GM20431 (cell line): ENCODE measurements at regions not wholly inside any gene's neighbourhood (a gene's known extent, or its start where the extent isn't known, plus 50 kb on each side); places are given as distances from the start of the nearest gene placed in this dataset.
"Not testable (repeated sequence)": the region's sequence is repeated elsewhere in the genome, so short reads cannot be mapped to it uniquely, and the experiment has no call there.

ENCODE experiments used
- in situ Hi-C: fragments of 300-500 bp; cut with MseI, MboI; formaldehyde crosslinking; loops from one replicate; pipeline ENCODE4 v1.15.0; 2020; ENCODE audit warnings: low sequenced_read_pairs; ENCODE audit not compliant: unreplicated experiment

DNA sequence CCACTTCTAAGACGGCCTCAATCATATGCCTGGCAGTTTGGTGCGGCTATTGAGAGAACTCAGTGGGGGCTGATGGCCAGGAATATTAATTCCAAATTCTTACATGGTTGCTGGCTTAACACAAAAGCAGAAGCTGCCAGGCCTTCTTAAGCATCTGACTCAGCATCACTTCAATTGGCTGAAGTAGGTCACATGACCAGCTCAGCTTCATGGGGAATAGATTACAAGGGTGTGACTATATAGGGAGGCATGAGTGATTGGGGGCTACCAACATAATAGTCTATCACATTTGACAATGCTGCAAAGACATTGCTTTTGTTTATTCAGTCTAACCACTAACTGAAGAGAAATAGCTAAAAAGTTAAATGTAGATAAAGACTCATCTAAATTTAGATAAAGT lies 101.6 kb upstream of the ANKRD28 start:
- in situ Hi-C loops, result no loop called here

DNA sequence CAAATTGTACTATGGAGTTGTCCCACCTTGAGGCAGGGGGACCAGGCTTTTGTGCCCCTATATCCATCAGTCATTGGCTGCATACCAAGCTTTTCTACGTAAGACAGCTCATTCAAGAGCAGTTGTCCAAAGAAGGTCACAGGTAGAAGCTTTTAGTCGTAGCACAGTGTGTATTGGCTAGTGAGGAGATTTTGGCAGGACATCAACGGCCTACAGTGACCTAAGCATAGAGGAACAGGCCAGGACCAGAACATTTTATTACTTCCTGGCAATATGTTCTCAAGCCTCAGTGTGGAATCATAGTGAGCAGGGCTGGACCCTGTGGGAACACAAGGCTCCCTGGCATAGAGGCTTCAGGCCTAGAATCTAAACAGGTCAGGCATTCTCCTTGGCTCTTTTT lies 105.4 kb upstream of the ANKRD28 start:
- in situ Hi-C loops, result no loop called here

DNA sequence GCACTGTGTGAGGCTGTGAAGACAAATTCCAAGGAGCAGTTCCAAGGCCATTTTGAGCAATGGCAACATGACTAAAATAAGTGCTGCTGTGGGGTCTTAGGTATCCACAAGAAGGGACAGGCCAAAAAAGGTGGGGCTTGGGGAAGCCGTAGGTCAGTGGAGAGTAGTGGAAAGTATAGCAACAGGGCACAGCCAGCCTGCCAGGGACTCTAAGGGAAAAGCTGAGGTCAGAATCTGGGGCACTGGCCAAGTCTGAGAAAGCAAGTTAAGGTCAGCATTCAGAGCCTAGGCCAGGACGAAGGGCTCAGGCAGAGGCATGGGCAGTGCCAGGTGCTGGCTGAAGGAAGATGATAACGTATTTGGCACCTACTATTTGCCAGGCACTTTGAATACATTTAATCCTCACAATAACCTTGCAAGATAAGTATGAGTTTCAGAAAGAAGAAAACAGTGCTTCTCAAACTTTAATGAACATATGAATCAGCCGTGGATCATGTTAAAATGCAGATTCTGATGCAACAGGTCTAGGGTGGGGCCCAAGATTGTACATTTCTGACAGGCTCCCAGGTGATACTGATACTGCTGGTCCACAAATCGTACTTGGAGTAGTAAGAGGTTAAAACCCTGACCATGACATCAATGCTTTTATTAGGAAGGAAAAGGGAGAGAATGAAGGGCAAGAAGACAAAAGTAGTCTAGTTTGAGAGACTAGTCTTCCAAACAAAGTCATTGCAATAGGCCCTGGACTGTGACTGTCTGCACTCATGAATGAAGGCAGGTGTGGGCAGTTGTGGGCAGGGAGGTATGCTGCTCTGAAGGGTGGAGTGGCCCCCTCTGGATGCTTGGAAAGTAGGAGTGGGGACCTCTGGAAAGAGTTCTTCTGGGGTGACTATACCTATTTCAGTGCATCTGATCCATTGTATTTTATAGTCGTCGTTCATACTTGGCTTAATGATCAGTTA lies 106.3 kb upstream of the ANKRD28 start:
- in situ Hi-C loops, result no loop called here

DNA sequence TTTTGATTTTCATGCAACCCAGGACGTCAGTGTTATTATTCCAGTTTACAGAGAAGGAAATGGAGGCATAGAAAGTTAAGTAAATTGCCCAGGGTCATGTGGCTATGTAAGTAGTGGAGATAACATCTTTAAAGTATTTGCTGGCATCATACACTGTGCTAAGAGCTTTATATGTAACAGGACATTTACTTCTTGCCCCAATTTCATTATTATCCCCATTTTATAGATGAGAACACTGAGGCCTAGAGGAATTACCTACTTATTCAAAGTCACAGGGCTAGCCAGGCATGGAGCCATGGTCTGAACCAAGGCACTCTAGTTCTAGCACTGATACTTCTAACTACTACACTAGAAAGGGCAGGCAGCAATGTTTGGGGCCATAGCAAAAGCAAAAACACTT lies 107.3 kb upstream of the ANKRD28 start:
- in situ Hi-C loops, result no loop called here

DNA sequence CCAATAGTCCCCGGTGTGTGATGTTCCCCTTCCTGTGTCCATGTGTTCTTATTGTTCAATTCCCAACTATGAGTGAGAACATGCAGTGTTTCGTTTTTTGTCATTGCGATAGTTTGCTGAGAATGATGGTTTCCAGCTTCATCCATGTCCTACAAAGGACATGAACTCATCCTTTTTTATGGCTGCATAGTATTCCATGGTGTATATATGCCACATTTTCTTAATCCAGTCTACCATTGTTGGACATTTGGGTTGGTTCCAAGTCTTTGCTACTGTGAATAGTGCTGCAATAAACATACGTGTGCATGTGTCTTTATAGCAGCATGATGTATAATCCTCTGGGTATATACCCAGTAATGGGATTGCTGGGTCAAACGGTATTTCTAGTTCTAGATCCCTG lies 109.6 kb upstream of the ANKRD28 start:
- in situ Hi-C loops, result not testable (repeated sequence)

DNA sequence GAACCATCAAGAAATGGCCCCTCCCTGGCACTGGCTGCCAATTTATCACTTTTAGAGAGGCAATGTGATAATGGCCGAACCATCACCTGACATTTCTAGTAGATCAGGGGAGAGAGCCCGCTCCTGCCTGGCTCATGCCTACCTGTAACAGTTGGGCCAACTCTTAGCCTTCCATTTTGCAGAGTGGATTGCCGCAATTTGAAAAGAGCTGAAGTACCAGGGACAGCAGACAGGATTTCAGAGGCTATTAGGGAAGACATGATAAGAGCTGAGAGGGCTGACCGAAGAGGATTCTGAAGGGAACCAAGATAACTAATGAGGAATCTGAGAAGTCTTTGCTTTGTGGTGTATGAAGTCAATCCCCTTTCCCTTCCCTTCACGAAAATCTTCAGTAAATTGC lies 121.2 kb upstream of the ANKRD28 start:
- in situ Hi-C loops, result no loop called here

DNA sequence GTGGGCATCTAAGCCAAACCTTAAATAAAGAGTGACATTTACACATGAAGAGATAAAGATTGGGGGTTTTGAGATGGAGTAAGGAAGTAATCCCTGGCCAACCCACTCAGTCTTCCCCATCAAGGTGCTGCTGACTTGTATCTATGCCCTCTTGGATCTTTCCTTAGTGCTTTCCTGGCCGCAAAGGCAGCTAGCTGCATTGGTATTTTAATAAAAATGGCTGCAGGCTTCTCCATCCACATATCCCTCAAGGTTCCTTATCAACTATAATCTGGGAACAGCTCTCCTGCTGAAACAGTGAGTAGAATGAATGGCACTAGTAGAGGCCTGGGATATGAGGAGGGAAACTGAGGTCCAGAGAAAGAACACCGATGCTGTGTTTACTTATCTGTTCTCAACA lies 122.2 kb upstream of the ANKRD28 start:
- in situ Hi-C loops, result no loop called here

DNA sequence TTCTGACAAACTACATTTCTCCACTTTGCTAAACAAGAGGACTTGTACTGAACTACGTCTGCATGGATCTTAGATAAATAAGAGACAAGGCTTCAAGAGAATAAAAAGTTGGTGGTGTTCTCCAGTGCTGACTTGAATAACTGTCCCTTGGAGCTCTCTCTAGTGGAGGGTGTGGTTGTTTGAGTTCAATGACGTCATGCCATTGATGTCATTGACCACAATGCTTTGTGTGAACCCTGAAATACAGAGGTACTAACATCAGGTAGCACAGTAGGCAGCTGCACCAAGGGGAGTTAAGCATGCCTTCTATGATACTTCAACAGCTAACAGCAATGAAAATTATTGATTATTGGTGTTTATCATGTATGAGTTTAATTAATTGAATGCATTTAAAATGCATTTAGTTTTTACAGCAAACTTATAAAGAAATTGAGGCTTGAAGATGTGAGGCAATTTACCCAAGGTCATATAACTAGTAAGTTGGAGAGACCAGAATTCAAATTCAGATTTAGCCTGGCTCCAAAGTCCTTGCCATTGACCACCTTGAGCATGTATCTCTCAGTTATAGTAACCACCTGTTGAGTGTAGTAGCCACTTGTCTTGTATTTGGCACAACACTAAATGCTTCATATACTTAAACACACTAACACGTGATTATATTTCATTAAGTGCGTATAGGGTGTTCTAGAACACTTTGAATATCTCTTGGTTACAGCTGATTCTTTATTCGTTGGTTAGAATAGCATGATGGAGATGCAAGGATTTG lies 126.0 kb upstream of the ANKRD28 start:
- in situ Hi-C loops, result no loop called here

DNA sequence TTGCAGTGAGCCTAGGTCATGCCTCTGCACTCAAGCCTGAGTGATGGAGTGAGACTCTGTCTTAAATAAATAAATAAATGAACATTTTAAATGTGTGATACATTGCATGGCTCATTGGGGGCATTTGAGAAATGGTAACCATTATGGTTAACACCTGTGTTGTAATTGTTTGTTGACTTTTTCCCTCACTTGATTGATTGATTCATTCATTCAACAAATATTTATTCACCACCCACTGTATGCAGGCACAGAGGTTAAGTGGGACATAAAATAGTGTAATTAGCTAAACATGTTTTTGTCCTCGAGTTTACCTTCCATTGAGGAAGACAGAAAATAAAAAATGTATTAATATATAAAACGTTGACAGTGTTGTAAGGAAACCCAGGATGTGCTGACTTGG lies 127.1 kb upstream of the ANKRD28 start:
- in situ Hi-C loops, result no loop called here

DNA sequence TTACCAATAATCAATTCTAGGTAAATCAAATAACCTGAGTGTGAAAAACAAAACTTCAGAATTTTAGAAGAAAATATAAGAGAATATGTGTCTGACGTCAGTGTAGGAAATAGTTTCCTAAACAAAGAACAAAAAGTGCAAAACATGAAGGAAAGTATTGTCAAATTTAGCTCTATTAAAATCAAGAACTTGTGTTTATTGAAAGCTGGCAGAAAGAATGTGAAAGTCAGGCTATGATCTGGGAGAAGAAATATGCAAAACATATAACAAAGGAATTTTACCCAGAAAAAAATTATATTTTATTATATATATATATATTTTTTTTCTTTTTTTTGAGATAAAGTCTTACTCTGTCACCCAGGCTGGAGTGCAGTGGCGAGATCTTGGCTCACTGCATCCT lies 129.1 kb upstream of the ANKRD28 start:
- in situ Hi-C loops, result no loop called here

DNA sequence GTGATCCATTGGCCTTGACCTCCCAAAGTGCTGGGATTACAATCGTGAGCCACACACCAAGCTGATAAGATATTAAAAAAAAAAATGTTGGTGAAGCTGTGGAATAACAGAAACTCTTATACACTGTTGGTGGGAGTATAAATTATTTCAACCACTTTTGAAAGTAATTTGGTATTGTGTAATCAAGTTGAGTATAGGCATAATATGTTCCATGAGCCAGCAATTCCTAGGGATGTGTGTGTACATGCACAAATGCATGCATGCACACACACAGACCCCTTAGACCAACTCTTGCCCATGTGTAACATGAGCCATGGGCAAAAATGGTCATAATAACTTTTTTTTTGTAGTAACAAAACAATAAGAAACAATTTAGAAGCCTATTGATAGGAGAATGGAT lies 130.2 kb upstream of the ANKRD28 start:
- in situ Hi-C loops, result no loop called here

DNA sequence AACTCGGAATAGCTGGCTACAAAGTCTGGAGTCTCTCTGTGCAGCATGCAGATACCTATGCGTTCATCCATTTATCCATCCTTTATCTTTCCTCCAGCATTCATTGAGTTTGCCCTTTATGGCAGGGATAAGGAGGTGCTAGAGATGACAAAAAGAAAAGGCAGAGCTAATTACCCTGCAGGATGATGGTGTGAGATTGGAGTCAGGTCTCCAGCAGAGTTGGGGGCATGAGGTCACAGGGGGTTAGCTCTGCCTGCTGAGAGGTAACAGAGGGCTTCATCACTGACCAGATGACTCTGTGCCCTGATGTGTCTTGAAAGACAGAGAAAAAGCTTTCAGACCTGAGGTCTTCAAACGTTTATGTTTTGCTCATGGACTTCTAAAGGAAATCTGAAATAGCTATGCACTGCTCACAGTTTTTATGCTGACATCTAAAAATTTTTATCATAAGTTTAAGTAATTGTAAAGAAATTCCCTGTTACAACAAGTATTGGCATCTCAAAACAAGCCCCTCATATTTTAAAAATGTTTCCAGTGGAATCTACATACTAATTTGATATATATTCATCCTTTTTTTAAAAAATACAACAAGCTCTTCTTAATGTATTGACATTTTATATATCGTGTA lies 132.3 kb upstream of the ANKRD28 start:
- in situ Hi-C loops, result no loop called here

DNA sequence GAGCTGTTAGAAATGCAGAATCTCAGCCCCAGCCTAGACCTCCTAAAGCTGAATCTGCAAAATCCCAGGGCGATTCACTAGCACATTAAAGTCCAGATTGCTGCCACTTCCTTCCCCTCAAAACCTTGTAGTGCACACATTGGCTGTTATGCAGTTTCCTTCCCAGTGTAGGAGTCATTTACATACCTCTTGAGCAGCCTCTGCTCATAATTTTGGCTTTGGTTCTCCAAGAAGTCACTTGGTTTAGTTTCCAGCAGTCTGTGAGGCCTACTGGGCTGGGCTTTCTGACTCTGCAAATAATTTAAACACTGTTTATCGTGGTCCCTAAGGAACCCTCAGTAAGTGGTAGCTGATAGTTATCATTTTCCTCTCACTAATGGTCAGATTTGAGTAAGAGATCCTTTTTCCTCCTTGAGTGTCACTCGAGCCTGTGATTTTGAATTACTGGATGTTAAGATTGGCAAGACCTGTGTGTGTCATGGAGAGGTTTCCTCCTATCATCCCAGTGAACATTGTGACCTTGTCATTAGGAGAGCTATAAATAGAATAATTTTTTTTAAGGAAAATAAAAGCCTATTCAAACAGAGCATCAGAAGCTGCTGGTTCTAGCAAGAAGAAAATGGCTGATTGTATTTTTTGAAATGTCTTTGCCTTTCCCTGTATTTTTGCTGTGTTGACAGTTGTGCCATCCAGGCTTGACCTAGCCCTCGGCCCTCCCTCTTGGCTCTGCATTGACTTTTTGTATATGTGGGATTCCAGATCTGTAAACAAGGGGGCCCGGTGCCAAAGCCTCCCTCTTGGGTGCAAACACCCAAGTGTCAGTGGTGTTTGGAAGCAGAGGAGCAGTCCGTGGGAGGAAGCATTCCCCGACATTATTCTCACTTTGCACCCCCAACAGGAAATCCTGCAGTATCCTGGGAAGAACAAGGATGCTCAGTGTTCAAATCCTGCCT lies 134.8 kb upstream of the ANKRD28 start:
- in situ Hi-C loops, result no loop called here

DNA sequence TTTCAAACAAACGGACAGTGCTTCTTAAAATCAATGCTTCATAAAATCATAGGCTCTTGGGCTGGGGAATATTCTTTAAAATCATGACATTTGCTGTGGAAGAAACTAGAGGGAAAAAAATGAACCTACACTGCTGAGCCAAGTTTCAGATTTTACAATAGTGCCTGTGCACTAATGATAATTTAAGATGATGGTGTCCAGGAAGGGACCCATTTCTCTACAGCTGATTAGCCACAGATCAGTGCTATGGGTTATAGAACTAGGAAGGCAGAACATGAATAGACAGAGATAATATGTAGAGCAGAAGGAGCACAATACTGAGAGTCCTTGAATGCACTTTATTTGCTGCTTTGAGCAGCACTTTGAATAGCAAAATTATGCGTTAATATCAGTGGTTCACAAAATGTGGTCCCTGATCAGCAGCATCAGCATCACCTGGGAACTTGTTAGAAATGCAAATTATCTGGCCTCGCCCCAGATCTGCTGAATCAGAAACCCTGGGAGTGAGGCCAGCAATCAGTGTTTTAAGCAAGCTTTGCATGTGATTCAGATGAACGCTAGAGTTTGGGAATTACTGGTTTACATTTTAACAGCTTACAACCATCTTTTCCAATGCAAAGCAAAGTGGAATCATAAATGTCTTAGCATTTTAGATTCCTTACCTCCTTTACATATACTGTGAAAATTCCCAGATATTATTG lies 135.8 kb upstream of the ANKRD28 start:
- in situ Hi-C loops, result no loop called here

DNA sequence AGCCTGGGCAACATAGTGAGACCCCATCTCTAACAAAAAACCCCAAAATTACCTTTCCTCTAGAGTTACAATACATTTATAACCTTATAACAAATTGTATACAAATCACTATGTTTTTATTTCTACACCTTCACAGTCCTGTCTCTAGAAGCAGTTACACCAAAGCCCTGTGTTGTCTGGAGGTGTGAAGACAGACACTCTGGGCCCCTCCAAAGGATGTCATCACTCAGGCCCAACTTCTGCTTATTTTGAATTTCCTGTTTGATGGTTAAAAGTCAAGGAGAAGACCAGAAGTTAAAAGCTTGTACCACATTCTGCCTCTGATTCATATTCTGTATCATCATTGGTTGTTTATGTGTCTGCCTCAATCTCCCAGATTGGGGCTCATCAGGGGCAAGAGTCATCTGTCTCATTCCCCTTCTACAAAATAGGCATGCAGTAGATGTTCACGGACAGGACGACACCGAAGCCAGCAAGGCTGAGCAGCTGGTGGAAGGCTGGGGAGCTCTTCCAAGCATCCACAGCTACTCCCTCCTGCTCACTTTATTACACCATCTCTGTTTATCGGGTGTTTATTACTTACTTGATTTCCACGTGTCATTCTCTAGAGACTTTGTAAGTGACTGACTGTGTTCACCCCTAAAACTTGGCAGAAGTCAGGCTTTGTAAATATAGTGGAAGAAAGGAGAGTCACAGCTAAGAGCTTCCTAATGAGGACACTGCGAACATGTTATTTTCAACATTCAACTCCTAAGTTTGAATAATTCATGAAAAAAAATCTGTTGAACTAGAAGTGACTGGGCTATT lies 136.8 kb upstream of the ANKRD28 start:
- in situ Hi-C loops, result no loop called here

DNA sequence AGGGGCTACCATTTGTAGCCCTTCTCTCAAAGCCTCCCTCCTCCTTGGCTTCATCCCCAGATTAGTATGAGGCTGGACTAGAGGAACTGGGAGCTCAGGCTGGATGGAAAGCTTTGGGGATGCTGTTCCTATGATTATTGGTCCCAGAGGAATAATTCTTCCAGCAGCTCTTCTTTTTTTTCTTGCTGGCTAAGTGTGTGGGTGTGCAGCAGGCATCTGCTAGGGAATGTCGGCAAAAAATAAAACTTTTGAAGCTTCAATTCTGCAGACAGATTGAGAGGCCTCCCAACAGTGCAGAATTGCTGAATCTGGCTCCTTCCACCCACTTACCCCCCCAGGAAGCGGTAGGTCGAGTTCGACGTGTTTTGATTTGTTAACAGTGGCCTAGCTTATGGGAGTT lies 138.5 kb upstream of the ANKRD28 start:
- in situ Hi-C loops, result no loop called here

DNA sequence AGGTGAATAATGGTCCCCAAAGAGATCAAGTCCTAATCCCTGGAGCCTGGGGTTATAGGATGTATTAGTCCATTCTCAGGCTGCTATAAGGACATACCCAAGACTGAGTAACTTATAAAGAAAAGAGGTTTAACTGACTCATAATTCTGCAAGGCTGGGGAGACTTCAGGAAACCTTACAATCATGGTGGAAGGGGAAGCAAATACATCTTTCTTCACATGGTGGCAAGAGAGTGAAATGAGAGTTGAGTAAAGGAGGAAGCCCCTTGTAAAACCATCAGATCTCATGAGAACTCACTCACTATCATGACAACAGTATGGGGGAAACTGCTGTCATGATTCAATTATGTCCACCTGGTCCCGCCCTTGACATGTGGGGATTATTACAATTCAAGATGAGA lies 142.9 kb upstream of the ANKRD28 start:
- in situ Hi-C loops, result no loop called here

DNA sequence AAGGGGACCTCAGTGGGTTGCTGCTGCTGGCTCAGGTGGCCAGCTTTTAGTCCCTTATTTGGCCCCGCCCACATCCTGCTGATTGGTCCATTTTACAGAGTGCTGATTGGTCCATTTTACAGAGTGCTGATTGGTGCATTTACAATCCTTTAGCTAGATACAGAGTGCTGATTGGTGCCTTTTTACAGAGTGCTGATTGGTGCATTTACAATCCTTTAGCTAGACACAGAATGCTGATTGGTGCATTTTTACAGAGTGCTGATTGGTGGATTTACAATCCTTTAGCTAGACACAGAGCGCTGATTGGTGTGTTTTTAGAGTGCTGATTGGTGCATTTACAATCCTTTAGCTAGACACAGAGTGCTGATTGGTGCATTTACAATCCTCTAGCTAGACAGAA lies 143.7 kb upstream of the ANKRD28 start:
- in situ Hi-C loops, result not testable (repeated sequence)
